ENCODE measurements at regions not wholly inside any gene's neighbourhood (a gene's known extent, or its start where the extent isn't known, plus 50 kb on each side); places are given as distances from the start of the nearest gene placed in this dataset.

- Mint-ChIP-seq H3K4me3 (no peak overlapping the region), H3K27me3 (no peaks in the 10 kb centered on the region), H3K36me3 (ENCODE audit: low read depth) (no peaks in the 10 kb centered on the region), H3K9me3 (peaks cover 8% of the 10 kb centered on the region), H3K4me1 (no peaks in the 10 kb centered on the region), H3K27ac (no peak overlapping the region)
- POLR2A ChIA-PET, result no interaction called here
- no peak for ATAC-seq (ENCODE audit: low read depth)
- CTCF ChIA-PET, result no interaction called here
- intact Hi-C loops (cut with micrococcal nuclease), result no loop called here
- no peak for DNase-seq
- TF ChIP-seq, protein P1, sequence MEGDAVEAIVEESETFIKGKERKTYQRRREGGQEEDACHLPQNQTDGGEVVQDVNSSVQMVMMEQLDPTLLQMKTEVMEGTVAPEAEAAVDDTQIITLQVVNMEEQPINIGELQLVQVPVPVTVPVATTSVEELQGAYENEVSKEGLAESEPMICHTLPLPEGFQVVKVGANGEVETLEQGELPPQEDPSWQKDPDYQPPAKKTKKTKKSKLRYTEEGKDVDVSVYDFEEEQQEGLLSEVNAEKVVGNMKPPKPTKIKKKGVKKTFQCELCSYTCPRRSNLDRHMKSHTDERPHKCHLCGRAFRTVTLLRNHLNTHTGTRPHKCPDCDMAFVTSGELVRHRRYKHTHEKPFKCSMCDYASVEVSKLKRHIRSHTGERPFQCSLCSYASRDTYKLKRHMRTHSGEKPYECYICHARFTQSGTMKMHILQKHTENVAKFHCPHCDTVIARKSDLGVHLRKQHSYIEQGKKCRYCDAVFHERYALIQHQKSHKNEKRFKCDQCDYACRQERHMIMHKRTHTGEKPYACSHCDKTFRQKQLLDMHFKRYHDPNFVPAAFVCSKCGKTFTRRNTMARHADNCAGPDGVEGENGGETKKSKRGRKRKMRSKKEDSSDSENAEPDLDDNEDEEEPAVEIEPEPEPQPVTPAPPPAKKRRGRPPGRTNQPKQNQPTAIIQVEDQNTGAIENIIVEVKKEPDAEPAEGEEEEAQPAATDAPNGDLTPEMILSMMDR (IDR thresholded peaks at IDR 0.05), result no peak
These were observed 93.4 kb downstream of the IL12A start for GRCh38 chr3:160081958-160082533.

DNA sequence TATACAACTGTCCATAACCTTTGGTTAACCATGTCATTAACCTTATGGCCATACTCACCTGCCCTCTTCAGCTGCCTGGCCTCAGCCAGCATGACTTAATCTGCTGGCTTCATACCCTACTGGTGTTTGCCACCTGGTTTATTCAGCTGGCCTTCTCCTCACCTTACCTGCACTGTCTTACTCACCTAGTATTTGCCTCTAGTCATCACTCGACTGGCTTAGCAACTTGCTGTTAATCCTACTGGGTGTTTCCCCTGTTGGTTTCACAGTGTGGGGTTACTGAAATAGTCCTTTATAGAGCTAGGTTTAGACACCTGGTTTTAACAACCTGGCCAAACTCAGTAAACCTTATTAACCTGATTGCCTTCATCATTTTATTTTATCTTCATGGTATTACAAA lies 96.4 kb downstream of the IL12A start:
- DNase-seq (no peak), ATAC-seq (ENCODE audit: low read depth) (no peak)
- TF ChIP-seq, protein P1 (IDR thresholded peaks at IDR 0.05), result no peak
- ChIA-PET POLR2A (no interaction called here), CTCF (no interaction called here)
- Mint-ChIP-seq H3K9me3 (peaks cover 8% of the 10 kb centered on the region), H3K27me3 (no peaks in the 10 kb centered on the region), H3K4me3 (no peak overlapping the region), H3K36me3 (ENCODE audit: low read depth) (no peaks in the 10 kb centered on the region), H3K27ac (no peak overlapping the region), H3K4me1 (no peaks in the 10 kb centered on the region)
- intact Hi-C loops (cut with micrococcal nuclease), result no loop called here

- no peaks in the 10 kb centered on the region for H3K36me3 Mint-ChIP-seq (ENCODE audit: low read depth)
- no peak overlapping the region for H3K4me3 Mint-ChIP-seq
- no peak for ATAC-seq (ENCODE audit: low read depth)
- no peaks in the 10 kb centered on the region for H3K4me1 Mint-ChIP-seq
- no peaks in the 10 kb centered on the region for H3K27me3 Mint-ChIP-seq
- H3K27ac Mint-ChIP-seq, result no peak overlapping the region
- intact Hi-C loops (cut with micrococcal nuclease), result no loop called here
- TF ChIP-seq, protein P1 (IDR thresholded peaks at IDR 0.05), result no peak
- no peaks in the 10 kb centered on the region for H3K9me3 Mint-ChIP-seq
- CTCF ChIA-PET, result no interaction called here
- POLR2A ChIA-PET, result no interaction called here
- DNase-seq, result no peak
These were observed 100.0 kb downstream of the IL12A start for GRCh38 chr3:160088492-160089137.

DNA sequence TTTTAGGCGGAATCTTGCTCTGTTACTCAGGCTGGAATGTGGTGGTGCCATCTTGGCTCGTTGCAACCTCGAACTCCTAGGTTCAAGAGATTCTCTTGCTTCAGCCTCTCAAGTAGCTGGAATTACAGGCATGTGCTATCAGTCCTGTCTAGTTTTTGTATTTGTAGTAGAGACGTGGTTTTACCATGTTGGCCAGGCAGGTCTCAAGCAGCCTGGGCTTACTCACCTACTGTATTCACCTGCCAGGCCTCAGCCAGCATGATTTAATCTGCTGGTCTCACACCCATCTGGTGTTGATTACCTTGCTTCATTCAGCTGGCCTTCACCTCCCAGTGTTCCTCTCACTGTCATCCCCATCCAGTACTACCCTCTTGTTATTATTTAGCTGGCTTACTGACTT lies 102.0 kb downstream of the IL12A start:
- POLR2A ChIA-PET, result no interaction called here
- TF ChIP-seq, protein P1 (IDR thresholded peaks at IDR 0.05), result no peak
- intact Hi-C loops (cut with micrococcal nuclease), result no loop called here
- Mint-ChIP-seq H3K36me3 (ENCODE audit: low read depth) (no peaks in the 10 kb centered on the region), H3K9me3 (no peaks in the 10 kb centered on the region), H3K27me3 (no peaks in the 10 kb centered on the region), H3K4me1 (no peaks in the 10 kb centered on the region), H3K4me3 (no peak overlapping the region), H3K27ac (no peak overlapping the region)
- no peak for ATAC-seq (ENCODE audit: low read depth)
- CTCF ChIA-PET, result no interaction called here
- no peak for DNase-seq

DNA sequence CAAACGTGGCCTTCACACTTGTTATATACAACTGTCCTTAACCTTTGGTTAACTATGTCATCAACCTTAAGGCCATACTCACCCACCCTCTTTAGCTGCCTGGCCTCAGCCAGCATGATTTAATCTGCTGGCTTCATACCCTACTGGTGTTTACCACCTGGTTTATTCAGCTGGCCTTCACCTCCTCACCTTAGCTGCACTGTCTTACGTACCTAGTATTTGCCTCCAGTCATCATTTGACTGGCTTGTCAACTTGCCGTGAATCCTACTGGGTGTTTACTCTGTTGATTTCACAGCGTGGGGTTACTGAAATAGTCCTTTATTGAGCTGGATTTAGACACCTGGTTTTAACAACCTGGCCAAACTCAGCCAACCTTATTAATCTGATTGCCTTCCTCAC lies 102.8 kb downstream of the IL12A start:
- Mint-ChIP-seq H3K4me1 (no peaks in the 10 kb centered on the region), H3K9me3 (no peaks in the 10 kb centered on the region), H3K27me3 (no peaks in the 10 kb centered on the region), H3K36me3 (ENCODE audit: low read depth) (no peaks in the 10 kb centered on the region), H3K4me3 (no peak overlapping the region), H3K27ac (no peak overlapping the region)
- DNase-seq, result no peak
- no peak for ATAC-seq (ENCODE audit: low read depth)
- ChIA-PET POLR2A (no interaction called here), CTCF (no interaction called here)
- intact Hi-C loops (cut with micrococcal nuclease), result no loop called here
- TF ChIP-seq, protein P1 (IDR thresholded peaks at IDR 0.05), result no peak
